ENCODE measurements at regions not wholly inside any gene's neighbourhood (a gene's known extent, or its start where the extent isn't known, plus 50 kb on each side); places are given as distances from the start of the nearest gene placed in this dataset.

DNA sequence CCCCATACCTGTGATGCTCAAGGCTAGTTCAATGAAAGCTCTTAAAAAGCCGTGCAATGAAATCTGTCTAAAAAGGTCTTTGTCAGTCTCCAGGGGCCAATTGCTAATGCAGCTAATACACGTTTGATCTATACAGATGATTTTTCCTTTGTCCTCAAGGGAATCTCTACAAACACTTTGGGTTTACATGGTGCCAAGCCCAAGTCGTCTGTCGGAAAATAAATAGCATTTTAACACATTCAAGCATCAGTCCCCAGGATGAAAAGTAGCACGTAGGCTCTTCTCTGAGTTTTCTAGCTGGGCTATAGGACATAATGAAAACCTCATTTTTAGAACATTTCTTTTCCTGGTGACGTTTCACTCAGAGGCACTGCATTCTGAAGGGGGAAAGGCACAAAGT lies 477.4 kb upstream of the WWC1 start:
- no peak for DNase-seq

GRCh38 chr5:167814828-167815227 lies 476.6 kb upstream of the WWC1 start:
- DNase-seq, result no peak

DNA sequence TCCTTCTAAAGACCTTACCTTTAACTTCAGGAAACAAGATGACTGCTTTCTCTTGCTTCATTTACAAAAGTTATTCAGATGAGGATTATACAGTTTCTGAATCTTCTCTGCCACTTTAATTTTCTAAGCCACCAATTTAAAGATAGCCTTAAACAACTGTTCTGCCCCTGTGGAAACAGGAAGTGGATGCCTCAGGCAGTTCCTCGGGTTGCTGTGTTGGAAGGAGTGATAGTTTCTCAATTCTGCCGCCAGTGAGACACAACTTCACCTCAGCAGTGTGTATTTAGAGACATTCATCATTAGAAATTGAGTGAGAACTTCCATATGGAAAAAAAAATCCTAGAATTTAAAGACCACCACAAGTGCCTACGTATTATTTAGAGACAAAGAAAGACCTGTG lies 475.1 kb upstream of the WWC1 start:
- DNase-seq, result no peak

DNA sequence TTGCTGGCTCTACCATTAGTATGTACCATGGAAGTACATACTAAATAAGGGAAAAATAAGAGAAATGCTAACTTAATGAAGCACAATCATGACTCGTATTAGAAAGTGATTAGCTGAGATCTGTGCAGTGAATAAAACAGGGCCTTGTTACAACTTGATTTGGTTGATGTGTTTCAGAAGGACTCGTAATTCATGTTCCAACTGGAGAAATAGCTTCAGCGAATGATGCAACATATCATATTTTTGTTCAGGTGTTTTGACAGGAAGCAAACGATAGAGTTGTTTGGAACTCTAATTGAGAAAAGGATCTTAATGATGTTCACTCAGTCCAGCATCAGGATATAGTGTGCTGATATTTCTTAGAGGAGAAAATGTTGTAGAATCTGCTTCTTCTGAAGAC lies 474.6 kb upstream of the WWC1 start:
- no peak for DNase-seq

- no peak for DNase-seq
Measured at GRCh38 chr5:167819406-167819805, 472.0 kb upstream of the WWC1 start.

DNA sequence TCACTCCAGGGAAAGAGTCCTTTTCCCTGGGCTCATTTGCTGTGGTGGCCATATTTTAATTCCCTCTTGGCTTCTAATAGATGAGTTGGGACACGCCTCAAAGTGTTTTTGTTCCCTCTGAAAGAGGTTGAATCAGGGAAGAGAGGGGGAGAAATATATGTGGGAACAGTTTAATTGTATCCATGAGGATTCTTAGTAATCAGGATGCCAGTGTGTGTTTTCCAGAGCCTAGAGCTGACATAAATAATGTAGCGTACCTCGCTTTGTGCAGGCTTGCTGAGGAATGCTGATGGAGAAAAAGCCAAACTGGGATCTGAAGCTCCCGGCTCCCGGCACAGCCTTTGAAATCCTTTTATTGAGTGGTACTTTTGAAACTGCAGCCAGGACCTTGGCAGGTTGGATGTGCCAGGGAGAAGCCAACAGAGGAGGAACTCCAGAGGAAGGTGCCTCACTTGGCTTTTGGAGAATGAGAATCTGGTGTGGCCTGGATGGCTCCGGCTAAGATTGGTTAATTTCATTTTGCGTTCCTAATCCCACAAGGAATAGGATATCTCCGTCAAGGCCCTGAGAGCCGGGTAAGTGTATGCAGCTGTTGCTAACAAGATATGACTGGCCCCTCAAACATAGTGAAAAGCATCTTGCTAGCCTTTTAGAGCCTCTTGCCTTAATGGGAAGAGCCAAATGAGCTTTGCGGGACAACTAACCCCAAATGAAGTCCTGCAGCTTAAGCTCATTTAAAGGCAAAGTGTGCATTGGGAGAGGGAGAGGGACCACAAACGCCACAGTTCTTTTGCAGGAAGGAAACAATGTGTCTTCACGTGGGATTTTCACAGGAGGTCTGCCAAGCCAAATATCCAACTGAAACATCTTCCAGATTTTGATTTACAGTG lies 471.1 kb upstream of the WWC1 start:
- no peak for DNase-seq

DNA sequence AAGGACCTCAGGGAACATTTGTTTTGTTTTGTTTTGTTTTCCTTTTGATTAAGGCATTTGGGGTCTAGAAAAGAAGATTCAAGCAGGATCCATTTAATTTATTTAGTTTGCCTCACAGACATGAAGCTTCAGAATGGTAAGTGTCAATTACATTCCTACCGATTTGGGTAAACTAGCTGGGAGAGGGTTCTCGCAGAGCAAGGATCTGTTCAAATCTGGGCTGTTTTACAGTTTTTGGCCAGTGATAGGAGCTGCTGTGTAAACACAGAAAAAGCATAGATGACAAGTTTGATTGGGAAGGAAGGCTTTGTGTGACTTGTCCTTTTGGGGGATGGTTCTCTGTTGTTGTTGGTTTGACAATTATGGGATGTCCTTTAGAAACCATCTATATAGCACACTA lies 470.3 kb upstream of the WWC1 start:
- no peak for DNase-seq

DNA sequence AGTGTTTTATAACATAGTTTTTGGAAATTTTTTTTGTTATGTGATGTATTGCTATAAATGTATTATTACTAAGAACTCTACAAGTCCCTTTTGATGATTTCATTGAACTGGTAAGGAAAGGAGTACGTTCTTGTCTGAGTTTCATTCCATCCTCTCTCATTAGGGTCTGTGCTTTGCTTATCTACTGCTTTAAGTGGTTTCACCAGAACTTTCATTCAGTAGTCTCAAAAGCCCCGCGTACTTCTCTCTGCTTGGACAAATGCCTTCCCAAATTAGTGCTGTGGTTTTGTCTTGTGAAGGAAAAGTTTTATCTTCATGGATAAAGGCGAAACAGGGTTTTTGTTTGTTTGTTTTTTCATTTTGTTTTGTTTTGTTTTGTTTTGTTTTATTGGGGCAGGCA lies 469.8 kb upstream of the WWC1 start:
- no peak for DNase-seq

DNA sequence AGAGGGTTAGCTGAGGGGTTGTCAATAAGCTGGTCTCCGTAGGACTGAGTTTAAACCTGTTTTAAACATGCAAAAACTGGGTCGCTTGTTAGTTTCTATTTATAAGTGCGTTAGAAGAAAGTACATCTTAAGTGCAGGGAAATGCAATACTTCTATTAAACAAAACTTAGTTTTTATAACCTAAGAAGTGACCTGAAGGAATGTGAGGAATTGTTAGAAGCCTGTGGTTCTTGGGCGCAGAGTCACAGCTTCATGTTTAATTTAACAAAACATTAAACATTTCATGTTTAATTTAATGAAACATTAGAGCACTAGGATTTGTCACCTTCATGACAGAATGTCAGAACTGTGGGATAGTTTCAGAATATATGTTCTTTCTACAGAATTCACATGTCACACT lies 469.2 kb upstream of the WWC1 start:
- DNase-seq, result no peak

DNA sequence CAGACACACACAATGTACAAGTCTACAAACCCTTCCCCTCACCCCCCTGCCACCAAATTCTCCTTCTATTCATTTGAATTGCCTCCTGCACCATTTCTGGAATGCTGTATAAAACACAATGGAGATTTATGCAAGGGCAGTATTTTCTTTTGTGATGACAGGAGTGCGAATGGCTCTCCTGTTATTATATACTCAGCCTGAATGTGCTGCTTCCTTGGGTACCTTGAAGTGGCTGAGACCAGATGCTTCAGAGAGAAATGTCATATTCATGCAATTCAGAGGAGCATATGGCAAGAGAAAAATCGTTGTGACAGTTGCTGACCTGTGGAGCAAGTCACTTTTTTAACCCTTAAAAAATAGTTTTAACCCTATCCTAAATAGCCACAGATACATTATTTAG lies 468.0 kb upstream of the WWC1 start:
- DNase-seq, result no peak

- no peak for DNase-seq
Measured at GRCh38 chr5:167827766-167828165, 463.7 kb upstream of the WWC1 start.

GRCh38 chr5:167831754-167832504 lies 459.5 kb upstream of the WWC1 start:
- no peak for DNase-seq

- DNase-seq, result no peak
Measured at GRCh38 chr5:167832609-167833008, 458.8 kb upstream of the WWC1 start.

GRCh38 chr5:167833456-167833855 lies 458.0 kb upstream of the WWC1 start:
- DNase-seq, result no peak

GRCh38 chr5:167835146-167835545 lies 456.3 kb upstream of the WWC1 start:
- no peak for DNase-seq

- DNase-seq, result no peak
Measured at GRCh38 chr5:167837127-167837526, 454.3 kb upstream of the WWC1 start.

- DNase-seq, result no peak
Measured at GRCh38 chr5:167839065-167839464, 452.4 kb upstream of the WWC1 start.

- DNase-seq, result no peak
Measured at GRCh38 chr5:167840527-167841130, 450.8 kb upstream of the WWC1 start.

DNA sequence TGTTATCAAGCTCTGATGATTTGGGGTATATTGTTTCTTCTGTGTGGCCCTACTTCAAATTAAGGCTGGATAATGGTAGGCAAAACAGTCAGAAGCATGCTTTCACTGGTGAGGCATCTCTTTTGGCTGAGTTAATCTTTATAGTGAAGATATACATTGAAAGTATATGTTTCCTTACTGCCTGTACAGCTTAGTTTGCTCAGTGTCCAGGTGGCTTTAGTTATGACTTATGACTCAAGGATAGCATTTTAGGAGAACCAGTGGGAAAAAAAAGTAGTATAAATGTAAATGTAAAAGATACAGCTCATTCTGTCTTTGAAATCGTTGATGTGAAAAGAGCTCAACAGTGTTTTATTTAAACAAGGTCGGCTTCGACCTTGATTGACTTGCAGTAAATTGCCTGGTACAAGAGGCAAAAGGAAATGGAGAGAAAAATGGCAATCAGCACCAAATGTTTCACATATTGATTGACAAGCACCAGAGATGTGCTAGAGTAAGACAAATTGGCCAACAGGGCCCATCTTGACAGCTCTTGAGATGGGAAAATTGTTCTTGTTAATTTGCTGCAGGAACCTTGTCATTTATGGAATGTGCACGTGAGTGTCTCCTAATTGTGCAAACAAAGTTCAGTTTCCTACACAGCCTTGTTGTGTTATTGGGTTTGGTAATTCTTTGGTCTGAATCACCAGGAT lies 447.4 kb upstream of the WWC1 start:
- no peak for DNase-seq

GRCh38 chr5:167845952-167846351 lies 445.5 kb upstream of the WWC1 start:
- no peak for DNase-seq

GRCh38 chr5:167849874-167850273 lies 441.6 kb upstream of the WWC1 start:
- no peak for DNase-seq

DNA sequence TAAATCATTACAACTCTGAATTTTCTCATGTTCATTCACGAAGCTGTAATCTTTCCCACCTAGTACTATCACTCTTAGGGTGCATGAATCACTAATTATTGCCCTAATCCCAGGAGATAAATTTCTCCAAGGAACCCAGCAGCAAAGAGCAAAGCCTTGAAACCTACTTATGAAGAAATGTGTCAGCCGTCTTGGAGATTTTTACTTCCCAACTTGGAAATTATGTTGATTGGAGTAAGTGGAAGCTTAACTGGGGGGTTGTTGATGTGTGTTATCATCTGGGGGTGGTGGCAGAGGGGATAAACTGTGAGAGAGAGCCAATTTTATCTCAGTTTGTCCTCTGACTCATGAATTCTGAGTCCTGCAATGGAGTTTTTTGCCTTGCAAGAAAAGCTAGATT lies 440.5 kb upstream of the WWC1 start:
- DNase-seq, result no peak

- DNase-seq, result no peak
Measured at GRCh38 chr5:167851416-167851815, 440.0 kb upstream of the WWC1 start.

Measured in activated CD4-positive, alpha-beta T cell treated with anti-CD3 and anti-CD28 coated beads for 1 hour (primary cell).